Liver (tissue), 3 donors: ENCODE measurements at regions not wholly inside any gene's neighbourhood (a gene's known extent, or its start where the extent isn't known, plus 50 kb on each side); places are given as distances from the start of the nearest gene placed in this dataset.

Experiments
- CTCF ChIP-seq: fragments of 150-350 bp; IDR thresholded peaks from 2 replicates; pipeline ENCODE4 v1.5.1; 2017; ENCODE audit warnings: improper control_type of control experiment, low read depth, low read length; ENCODE audit not compliant: missing input control
- EGR1 ChIP-seq, 2 donors: IDR thresholded peaks; 2 replicates each; pipeline ENCODE4 v1.6.1; 2016 to 2018; ENCODE audit warnings: antibody characterized with exemption in 2 of 2, low read depth in 2 of 2
- FOXA1 ChIP-seq: IDR thresholded peaks from 2 replicates; pipeline ENCODE4 v1.6.1; 2016; ENCODE audit warnings: antibody characterized with exemption
- GABPA ChIP-seq, 2 donors: IDR thresholded peaks in 1 of 2; conservative IDR thresholded peaks in 1 of 2; 2 replicates each; pipeline ENCODE4 v1.6.1; 2016; ENCODE audit warnings: antibody characterized with exemption in 2 of 2, mild to moderate bottlenecking in 1 of 2, moderate library complexity in 1 of 2
- JUND ChIP-seq, 2 donors: IDR thresholded peaks; 2 replicates each; pipeline ENCODE4 v1.6.1; 2016; ENCODE audit warnings: antibody characterized with exemption in 2 of 2
- RAD21 ChIP-seq, 2 donors: IDR thresholded peaks; 2 replicates each; pipeline ENCODE4 v1.6.1; 2016; ENCODE audit warnings: antibody characterized with exemption in 2 of 2, mild to moderate bottlenecking in 2 of 2
- SP1 ChIP-seq: IDR thresholded peaks from 2 replicates; pipeline ENCODE4 v1.6.1; 2018; ENCODE audit warnings: antibody characterized with exemption, mild to moderate bottlenecking
- TAF1 ChIP-seq: conservative IDR thresholded peaks from 2 replicates; pipeline ENCODE4 v1.6.1; 2016; ENCODE audit warnings: antibody characterized with exemption, mild to moderate bottlenecking
- YY1 ChIP-seq: IDR thresholded peaks from 2 replicates; pipeline ENCODE4 v1.6.1; 2016; ENCODE audit warnings: antibody characterized with exemption, mild to moderate bottlenecking
- ZBTB33 ChIP-seq: IDR thresholded peaks from 2 replicates; pipeline ENCODE4 v1.6.1; 2016; ENCODE audit warnings: antibody characterized with exemption
- TF ChIP-seq, protein P1 (sequence below): IDR thresholded peaks from 2 replicates; pipeline ENCODE4 v1.6.1; 2016; ENCODE audit warnings: antibody characterized with exemption
- TF ChIP-seq, protein P2 (sequence below): IDR thresholded peaks from 2 replicates; pipeline ENCODE4 v1.6.1; 2016; ENCODE audit warnings: antibody characterized with exemption, mild to moderate bottlenecking
- donor health status: healthy.
- donor health status: healthy.

DNA sequence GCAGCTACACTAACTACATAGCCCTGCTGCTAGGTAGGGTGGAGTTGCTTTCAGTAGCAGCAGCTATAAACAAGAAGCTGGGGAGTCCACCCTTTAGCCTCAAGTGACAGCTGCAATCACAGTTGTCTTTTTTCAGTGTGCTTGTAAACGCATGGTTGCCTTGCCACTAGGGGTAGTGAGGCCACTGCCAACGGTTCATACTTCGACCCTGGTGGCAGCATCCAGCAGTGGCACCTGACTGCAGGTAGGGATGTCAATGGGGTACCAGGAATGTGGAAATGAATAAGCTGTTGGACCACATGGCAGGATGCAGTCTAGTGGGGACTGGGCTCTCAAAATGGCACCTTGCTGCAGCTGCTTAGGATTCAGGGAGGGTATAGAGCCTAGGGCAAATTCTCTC is 367.2 kb downstream of the RASEF start:
- TF ChIP-seq CTCF, result no peak
- no peak for TF ChIP-seq FOXA1
- TF ChIP-seq YY1, result no peak
- TF ChIP-seq SP1, result no peak
- TF ChIP-seq, protein P1, sequence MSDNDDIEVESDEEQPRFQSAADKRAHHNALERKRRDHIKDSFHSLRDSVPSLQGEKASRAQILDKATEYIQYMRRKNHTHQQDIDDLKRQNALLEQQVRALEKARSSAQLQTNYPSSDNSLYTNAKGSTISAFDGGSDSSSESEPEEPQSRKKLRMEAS, result no peak
- no peak for TF ChIP-seq TAF1
- TF ChIP-seq JUND (IDR thresholded peaks at IDR 0.05), result no peak
- TF ChIP-seq RAD21 (IDR thresholded peaks at IDR 0.05), result no peak
- TF ChIP-seq, protein P2, sequence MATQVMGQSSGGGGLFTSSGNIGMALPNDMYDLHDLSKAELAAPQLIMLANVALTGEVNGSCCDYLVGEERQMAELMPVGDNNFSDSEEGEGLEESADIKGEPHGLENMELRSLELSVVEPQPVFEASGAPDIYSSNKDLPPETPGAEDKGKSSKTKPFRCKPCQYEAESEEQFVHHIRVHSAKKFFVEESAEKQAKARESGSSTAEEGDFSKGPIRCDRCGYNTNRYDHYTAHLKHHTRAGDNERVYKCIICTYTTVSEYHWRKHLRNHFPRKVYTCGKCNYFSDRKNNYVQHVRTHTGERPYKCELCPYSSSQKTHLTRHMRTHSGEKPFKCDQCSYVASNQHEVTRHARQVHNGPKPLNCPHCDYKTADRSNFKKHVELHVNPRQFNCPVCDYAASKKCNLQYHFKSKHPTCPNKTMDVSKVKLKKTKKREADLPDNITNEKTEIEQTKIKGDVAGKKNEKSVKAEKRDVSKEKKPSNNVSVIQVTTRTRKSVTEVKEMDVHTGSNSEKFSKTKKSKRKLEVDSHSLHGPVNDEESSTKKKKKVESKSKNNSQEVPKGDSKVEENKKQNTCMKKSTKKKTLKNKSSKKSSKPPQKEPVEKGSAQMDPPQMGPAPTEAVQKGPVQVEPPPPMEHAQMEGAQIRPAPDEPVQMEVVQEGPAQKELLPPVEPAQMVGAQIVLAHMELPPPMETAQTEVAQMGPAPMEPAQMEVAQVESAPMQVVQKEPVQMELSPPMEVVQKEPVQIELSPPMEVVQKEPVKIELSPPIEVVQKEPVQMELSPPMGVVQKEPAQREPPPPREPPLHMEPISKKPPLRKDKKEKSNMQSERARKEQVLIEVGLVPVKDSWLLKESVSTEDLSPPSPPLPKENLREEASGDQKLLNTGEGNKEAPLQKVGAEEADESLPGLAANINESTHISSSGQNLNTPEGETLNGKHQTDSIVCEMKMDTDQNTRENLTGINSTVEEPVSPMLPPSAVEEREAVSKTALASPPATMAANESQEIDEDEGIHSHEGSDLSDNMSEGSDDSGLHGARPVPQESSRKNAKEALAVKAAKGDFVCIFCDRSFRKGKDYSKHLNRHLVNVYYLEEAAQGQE, result no peak
- no peak for TF ChIP-seq GABPA (IDR thresholded peaks at IDR 0.05 in 1 of 2, conservative IDR thresholded peaks at IDR 0.05 in 1 of 2)
- no peak for TF ChIP-seq ZBTB33
- TF ChIP-seq EGR1 (IDR thresholded peaks at IDR 0.05; ENCODE audit: low read depth in 2 of 2), result no peak
